ENCODE measurements at regions not wholly inside any gene's neighbourhood (a gene's known extent, or its start where the extent isn't known, plus 50 kb on each side); places are given as distances from the start of the nearest gene placed in this dataset.

- H3K27ac Mint-ChIP-seq: no peak overlapping the region
- DNase-seq: no peak
- no CpG with 5 or more reads among the region's 4 CpGs for WGBS (ENCODE audit: insufficient coverage)
Observed at GRCh38 chr1:106960412-106960811, 96.1 kb upstream of the PRMT6 start.

DNA sequence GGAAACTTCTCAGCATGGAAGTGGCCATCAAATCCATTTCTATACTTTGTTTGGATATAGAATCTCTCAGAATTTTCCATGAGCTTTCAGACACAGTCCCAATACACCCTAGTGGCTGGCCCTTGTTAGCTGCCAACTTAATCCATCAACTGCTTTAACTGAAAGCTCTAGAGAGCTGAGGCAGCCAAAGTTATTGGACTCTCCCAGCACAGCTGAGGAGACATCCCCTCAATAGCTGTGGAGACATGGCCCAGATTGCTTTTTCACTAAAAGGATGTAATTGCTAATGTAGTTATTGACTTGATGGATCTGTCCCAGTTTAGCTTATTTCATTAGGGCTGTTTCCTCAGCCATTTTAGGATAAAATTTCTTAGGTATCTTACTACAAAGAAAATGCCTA is 94.8 kb upstream of the PRMT6 start:
- Mint-ChIP-seq H3K36me3 (no peaks in the 10 kb centered on the region), H3K4me3 (no peak overlapping the region), H3K27ac (no peak overlapping the region), H3K4me1 (no peaks in the 10 kb centered on the region), H3K27me3 (ENCODE audit: low read depth in 3 of 3) (no peaks in the 10 kb centered on the region), H3K9me3 (no peaks in the 10 kb centered on the region)
- Histone ChIP-seq H3K9me3 (replicated peaks in 1 of 2; ENCODE audit: control insufficient read depth in 1 of 2, insufficient read depth in 1 of 2, low read length in 2 of 2) (no peaks in the 10 kb centered on the region), H3K4me1 (ENCODE audit: control insufficient read depth in 1 of 2, insufficient read depth in 2 of 2, low read length in 2 of 2) (no peaks in the 10 kb centered on the region), H4K20me1 (ENCODE audit: insufficient read depth, low read length) (no peaks in the 10 kb centered on the region), H3K79me2 (ENCODE audit: insufficient read depth, low read length) (no peaks in the 10 kb centered on the region), H3K36me3 (replicated peaks in 1 of 2; ENCODE audit: control insufficient read depth in 1 of 2, insufficient read depth in 2 of 2, low read length in 2 of 2) (no peaks in the 10 kb centered on the region), H3K27me3 (ENCODE audit: control insufficient read depth in 2 of 2, insufficient read depth in 2 of 2, low read length in 2 of 2) (no peaks in the 10 kb centered on the region), H3K27ac (ENCODE audit: low read depth in 1 of 2, low read length in 2 of 2) (no peak overlapping the region), H3K4me2 (replicated peaks; ENCODE audit: extremely low read depth, low read length, poor library complexity, severe bottlenecking) (no peak overlapping the region), H2AFZ (ENCODE audit: insufficient read depth, low read depth, low read length, poor library complexity, severe bottlenecking) (no peak overlapping the region), H3K9ac (ENCODE audit: insufficient read depth, low read length, poor library complexity, severe bottlenecking) (no peak overlapping the region), H3K4me3 (replicated peaks in 1 of 3; ENCODE audit: low read depth in 2 of 3, low read length in 3 of 3) (no peak overlapping the region)
- TF ChIP-seq CTCF (IDR thresholded peaks at IDR 0.05): no peak
- intact Hi-C loops (cut with micrococcal nuclease): no loop called here
- no peak for DNase-seq

More at GRCh38 chr1:106960412-106960811, 96.1 kb upstream of the PRMT6 start:
- H3K79me2 ChIP-seq (ENCODE audit: insufficient read depth, low read length): no peaks in the 10 kb centered on the region
- H3K27me3 ChIP-seq (ENCODE audit: control insufficient read depth in 2 of 2, insufficient read depth in 2 of 2, low read length in 2 of 2): no peaks in the 10 kb centered on the region
- H3K4me1 Mint-ChIP-seq: no peaks in the 10 kb centered on the region
- no peaks in the 10 kb centered on the region for H3K4me1 ChIP-seq (ENCODE audit: control insufficient read depth in 1 of 2, insufficient read depth in 2 of 2, low read length in 2 of 2)
- H3K9ac ChIP-seq (ENCODE audit: insufficient read depth, low read length, poor library complexity, severe bottlenecking): no peak overlapping the region
- no peak overlapping the region for H3K4me3 Mint-ChIP-seq
- H2AFZ ChIP-seq (ENCODE audit: insufficient read depth, low read depth, low read length, poor library complexity, severe bottlenecking): no peak overlapping the region
- no peak overlapping the region for H3K4me2 ChIP-seq (replicated peaks; ENCODE audit: extremely low read depth, low read length, poor library complexity, severe bottlenecking)
- no peaks in the 10 kb centered on the region for H3K9me3 ChIP-seq (replicated peaks in 1 of 2; ENCODE audit: control insufficient read depth in 1 of 2, insufficient read depth in 1 of 2, low read length in 2 of 2)
- H3K9me3 Mint-ChIP-seq: peaks cover 0 to 3% (median 0%) of the 10 kb centered on the region in 7 donors
- intact Hi-C loops (cut with micrococcal nuclease): no loop called here
- no peak for TF ChIP-seq CTCF (IDR thresholded peaks at IDR 0.05)
- H3K36me3 ChIP-seq (replicated peaks in 1 of 2; ENCODE audit: control insufficient read depth in 1 of 2, insufficient read depth in 2 of 2, low read length in 2 of 2): no peaks in the 10 kb centered on the region
- no peak overlapping the region for H3K27ac ChIP-seq (ENCODE audit: low read depth in 1 of 2, low read length in 2 of 2)
- H4K20me1 ChIP-seq (ENCODE audit: insufficient read depth, low read length): no peaks in the 10 kb centered on the region
- H3K36me3 Mint-ChIP-seq: no peaks in the 10 kb centered on the region
- H3K4me3 ChIP-seq (replicated peaks in 1 of 3; ENCODE audit: low read depth in 2 of 3, low read length in 3 of 3): no peak overlapping the region
- H3K27me3 Mint-ChIP-seq (ENCODE audit: low read depth in 3 of 3): no peaks in the 10 kb centered on the region
